NCI-H2107 treated with DMSO at 0.1 percent for 48 hours (cell line): ENCODE measurements at regions not wholly inside any gene's neighbourhood (a gene's known extent, or its start where the extent isn't known, plus 50 kb on each side); places are given as distances from the start of the nearest gene placed in this dataset.

Experiments used
- DNase-seq: peaks from one replicate; lab custom pipeline; 2025; ENCODE audit not compliant: unreplicated experiment; lab: John Stamatoyannopoulos, UW

DNA sequence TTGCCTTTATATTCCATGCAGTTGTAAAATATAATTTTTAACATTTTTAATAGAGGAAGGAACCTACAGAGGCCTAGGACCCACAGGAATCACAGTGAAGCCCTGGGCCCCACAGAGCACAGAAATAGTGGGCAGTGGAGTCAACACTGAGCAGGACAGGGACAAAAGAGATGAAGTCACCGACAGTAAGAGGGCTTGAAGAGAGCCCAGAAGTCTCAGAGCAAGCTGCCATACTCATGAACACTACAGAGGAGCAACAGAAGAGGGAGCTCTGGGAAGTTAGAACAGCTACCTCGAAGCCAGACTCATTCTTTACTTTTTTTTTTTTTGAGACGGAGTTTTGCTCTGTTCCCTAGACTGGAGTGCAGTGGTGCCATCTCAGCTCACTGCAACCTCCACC is 149.3 kb upstream of the TENM3 start:
- DNase-seq, result no peak

DNA sequence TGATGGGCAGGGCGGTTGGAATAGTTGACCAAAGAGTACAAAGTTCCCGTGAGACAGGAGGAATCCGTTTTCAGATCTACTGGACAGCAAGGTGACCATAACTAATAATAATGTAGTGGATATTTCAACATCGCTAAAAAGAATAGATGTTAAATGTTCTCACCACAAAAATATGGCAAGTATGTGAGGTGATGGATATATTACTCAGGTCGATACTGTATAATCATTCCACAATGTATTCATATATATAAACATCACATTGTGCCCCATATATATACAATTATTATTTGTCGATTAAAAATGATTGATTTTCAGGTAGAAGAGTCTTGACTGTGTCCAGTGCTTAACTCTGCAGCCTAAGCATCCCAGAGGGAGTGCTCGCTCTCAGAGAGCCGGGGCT is 141.6 kb upstream of the TENM3 start:
- no peak for DNase-seq

DNA sequence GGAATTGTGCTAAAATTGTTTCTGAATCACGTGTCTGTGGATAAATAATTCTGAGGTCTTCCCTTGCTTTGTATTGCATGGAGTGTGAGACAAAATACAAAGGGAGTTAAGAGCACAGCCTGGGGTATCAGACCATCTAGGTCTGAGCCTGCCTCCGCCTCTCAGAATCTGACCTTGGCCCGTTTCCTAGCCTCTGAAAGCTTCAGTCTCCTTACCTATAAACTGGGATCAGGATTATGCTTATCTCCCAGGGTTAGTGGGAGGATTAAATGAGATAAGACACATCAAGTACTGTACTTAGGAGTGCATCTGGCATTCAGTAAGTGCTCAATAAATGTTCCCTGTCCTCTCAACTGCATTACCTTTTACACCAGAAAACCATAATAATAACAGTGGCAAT is 140.6 kb upstream of the TENM3 start:
- DNase-seq, result no peak

DNA sequence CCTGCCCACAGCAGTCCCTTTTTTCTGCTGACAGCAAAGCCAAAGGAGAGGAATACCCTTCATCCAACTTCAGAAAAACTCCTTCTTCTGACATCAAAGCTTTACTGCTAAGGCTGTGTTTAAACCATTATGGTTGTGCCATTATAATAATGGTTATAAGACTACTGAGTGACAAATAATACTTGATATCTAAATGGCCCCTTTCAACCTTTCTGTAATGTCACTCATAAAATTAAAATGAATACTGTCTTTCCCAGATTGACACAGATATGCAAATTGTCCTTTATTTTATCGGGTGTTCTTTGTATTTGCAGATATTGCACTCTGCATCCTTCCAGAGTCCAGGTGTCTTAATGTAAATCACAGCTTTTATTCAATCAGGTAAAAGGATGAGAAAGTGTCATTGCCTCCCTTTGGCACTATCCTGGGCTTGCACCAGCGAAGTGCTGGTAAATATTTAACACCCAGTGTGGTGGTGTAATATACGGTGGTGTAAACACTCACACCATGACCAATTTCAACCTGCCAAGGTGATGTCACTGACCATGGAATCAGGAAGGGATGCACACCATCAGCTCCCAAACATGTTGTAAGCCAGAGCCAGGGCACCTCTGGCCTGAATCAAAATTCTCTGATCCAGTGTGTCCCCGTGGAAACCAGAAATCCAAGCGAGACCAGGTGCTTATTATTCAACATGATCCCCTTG is 139.4 kb upstream of the TENM3 start:
- DNase-seq, result no peak

DNA sequence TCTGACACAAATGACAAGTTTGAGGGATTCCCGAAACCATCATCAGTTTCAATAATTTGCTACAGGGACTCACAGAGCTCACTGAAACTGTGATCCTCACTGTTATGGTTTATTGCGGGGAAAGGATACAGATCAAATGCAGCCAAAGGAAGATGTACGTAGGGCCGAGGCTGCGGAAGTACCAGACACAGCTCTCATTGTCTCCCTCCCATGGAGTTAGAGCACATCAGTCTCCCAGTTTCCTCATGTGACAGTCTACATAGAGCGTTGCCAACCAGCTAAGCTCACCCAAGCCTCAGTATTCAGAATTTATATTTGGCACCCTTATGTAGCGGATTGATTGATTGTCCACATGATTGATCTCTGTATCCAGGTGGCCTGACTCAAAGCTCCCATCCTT is 137.8 kb upstream of the TENM3 start:
- no peak for DNase-seq

DNA sequence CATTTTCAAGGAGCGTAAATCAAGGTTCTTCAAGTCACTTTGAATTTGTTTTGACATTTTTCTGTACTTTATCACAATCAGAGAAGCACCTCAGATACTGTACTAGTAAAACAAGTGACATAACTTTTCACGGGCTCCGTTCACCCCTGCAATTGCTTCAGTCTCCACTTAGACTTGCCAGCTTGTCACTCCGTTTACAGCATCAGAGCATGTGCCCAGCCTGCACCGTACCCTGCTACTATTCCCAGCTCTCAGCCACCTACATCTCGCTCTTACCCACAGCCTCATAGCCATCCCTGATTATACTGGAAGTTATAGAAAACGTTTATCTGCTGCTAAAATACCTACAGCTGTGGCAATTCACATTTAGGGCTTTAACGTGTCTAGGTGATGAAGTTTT is 135.3 kb upstream of the TENM3 start:
- no peak for DNase-seq

DNA sequence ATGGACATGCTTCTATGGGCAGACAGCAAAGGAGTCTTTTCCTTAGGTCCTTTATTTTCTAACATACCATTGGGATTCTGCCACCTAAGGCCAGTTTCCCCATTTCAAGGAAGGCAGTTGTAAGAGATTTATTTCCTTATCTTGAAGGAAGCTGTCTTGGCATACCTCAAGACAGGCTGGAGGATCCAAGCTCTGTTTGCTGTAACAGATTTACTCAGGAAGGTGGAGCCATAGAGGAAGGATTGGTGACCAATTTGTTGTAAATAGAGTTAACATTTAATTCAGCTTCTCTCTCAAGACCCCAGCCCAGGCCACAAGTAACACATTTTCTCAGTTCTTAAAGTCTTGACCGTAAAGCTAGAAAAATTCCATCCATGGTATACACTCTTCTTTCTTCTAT is 131.6 kb upstream of the TENM3 start:
- DNase-seq, result no peak

DNA sequence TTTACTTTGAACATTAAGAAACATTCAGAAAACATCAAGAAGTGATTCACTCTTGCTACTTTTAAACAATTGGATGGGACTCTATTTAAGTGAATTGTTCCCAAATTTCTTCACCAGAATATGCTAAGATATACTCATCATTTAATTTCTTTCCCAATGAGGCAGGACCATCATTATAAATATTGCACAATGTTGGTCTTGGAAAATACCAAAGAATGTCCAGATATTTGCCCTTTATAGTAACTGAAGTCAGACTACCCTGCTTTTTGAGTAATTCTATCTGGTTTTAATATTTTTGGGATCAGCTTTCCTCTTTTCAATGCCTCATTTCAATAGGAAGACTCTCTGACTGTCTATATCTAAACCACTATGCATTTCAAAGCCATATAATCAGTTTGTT is 129.4 kb upstream of the TENM3 start:
- DNase-seq, result no peak

DNA sequence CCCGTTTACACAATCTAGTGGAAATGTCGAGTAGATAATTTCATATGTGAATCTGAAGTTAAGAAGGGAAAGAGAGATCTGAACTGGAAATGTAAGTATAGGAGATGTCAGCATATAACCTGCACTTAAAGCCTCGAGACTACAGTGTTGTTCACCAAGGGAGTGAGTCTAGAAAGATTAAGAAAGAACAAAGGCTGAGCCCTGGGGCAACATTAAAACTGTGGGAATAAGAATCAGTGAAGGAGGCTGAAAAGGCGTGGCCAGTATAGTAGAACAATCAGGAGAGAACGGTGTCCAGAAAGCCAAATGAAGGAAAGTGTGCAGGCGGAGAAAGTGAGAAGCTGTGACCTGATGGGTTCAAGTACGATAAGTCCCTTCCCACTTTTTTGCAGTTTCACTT is 118.8 kb upstream of the TENM3 start:
- no peak for DNase-seq

DNA sequence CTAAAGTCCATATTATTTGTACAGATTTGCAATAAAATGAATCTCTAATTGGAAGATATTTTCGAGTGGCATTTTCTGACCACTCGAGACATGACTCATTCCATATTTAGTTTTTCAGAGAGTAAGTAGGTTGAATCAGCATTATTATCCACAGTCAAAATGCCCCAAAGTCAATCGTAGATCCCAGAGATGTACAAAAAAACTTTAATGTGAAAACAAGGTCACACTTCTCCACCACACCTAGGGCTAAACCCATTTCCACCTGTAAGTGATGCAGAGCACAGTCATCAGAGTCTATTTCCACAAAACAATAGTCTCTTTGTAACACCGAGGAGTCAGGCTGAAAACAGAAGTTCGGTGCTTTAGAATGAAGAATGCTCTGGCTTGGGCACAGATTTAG is 117.1 kb upstream of the TENM3 start:
- DNase-seq, result no peak

DNA sequence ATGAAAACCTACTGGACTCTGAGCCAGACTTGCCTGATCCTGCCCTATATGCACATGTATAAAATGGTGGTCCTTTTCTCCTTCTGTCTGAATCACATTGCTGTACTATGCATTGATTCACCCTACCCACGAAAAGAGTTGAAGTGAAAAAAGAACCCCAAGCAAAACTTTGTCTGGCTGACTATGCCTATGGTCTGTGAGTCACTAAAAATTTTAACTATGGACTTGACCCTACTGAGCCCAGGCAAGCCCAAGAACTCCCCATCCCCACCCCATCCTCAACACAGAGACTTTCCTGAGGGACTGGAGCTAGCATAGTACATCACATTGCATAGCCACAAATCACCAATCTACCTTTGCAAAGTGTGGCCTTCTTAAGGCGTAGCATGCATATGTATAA is 116.6 kb upstream of the TENM3 start:
- no peak for DNase-seq

DNA sequence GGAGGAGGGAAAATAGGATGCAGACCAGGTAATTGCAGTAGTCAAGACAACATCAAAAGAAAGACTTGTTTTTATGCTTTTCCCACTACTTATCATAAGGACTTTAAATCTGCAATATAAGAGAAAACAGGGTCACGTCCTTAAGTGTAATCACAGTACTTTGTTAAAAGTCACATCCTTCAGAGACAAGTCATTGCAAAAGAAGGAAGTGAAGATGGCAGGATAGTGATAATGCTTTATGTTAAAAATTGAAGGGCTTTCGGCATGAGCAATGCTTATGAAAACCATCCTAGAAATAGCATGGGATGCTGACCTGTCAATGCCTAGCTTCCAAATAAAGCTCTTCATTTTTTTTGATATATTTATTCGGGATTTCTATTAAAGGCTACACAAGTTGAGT is 110.2 kb upstream of the TENM3 start:
- no peak for DNase-seq

DNA sequence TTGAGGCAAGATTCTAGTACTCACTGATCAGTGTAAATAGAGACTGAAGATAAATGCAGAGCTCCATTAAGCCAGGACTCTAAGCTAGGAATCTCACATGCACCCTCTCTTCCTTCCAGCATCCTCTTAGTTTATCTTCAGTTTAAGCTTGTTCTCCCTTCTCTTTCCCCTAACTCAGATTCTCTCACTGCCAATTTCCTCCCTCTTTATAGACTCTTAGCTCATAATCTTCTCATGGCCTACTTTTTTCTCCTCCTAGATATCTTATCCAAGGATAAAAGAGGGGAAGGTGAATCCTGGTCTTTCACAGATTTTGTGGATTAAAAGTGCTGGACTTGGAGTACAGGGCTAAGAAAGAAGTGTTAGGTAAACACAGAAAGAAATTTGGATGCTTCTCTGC is 108.9 kb upstream of the TENM3 start:
- no peak for DNase-seq

DNA sequence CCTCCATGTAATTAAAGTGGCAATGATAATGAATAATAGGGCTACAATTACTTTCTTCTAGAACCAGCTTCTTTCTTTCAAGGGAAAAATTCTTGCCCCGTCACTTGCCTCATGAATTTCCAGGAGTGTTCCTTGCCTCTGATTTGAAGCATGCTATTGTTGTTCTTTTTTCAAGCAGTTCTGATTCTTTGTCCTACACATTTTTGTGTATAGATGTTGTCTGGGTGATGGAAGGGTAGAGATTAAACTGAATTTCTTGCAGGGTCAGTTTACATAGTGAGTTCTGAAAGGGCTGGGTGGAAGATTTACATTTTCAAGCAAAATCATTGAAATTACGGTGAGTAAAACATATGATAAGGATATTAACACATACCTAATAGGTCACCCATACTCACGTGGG is 107.0 kb upstream of the TENM3 start:
- DNase-seq, result no peak

DNA sequence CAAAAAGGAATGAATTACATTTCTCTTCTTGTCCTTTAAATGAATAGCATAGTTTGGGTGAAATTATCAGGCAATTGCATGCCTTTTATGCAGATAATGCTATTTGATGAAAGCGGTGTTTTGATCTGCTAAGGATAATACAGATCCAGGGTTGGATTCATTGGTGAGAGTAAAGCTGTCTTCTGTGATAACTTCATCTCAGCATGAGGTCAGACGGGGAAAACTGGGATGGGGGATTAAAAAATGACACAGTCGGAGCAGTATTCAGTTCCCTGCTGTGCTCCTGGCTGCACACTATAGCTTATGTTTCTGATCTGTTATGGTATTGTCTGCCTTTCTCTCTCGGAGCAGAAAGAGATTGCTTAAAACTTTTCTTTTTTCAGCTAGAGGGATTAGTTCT is 105.9 kb upstream of the TENM3 start:
- DNase-seq, result no peak

DNA sequence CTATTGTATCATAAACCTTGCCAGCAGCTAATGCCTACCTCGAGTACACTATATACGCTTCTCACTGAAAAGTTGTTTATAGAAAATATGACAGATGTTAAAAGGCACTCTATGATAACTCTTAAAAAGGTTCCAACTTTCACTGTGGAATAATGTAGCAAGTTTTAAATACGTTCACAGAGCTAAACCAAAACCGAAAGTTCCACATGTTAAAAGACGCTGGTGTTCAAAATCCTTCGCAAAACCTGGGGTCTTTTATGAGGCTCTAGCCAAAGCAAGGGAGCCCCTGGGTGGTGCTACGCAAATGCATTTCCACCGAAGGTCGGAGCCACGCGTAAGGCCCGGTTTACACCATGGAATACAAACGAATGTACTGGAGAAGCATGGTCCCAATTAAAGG is 103.7 kb upstream of the TENM3 start:
- no peak for DNase-seq

DNA sequence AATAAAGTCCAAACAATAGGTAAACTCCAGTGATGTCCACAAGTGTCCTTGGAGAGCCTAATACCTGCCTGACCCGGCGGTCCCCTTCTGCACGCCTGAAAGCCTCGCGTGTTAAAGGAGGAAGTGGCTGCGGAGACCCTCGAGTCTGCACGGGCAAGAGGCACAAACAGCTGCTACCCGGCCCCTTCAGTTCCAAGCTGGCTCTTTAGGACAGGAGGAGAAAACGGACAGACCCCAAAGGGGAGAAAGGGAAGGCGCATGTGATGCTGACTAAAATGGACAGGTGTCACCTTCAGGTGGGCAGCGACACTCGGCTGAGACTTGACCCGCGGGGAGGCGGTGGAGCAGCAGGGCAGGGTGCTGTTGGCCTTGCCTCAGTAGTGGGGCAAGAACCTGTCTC is 102.7 kb upstream of the TENM3 start:
- DNase-seq, result no peak

DNA sequence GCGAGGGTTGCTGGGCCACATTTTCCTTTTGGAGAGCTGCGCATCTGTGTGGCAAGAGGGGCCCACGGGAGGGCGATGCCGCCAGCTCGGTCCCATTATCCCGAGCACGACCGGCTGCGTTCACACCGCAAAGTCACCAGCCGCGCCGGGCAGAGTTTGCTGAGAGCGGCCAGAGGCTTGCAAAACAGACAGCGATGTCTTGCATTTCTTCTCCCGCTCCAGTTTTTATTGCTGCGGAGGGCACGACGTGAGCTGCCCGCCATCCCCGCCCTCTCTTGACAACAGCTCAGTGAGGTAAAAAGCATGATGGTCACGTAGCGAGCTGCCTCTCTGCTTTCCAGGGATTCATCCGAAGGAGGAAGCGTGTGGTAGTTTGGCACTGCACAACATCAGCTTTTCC is 102.1 kb upstream of the TENM3 start:
- DNase-seq, result no peak

DNA sequence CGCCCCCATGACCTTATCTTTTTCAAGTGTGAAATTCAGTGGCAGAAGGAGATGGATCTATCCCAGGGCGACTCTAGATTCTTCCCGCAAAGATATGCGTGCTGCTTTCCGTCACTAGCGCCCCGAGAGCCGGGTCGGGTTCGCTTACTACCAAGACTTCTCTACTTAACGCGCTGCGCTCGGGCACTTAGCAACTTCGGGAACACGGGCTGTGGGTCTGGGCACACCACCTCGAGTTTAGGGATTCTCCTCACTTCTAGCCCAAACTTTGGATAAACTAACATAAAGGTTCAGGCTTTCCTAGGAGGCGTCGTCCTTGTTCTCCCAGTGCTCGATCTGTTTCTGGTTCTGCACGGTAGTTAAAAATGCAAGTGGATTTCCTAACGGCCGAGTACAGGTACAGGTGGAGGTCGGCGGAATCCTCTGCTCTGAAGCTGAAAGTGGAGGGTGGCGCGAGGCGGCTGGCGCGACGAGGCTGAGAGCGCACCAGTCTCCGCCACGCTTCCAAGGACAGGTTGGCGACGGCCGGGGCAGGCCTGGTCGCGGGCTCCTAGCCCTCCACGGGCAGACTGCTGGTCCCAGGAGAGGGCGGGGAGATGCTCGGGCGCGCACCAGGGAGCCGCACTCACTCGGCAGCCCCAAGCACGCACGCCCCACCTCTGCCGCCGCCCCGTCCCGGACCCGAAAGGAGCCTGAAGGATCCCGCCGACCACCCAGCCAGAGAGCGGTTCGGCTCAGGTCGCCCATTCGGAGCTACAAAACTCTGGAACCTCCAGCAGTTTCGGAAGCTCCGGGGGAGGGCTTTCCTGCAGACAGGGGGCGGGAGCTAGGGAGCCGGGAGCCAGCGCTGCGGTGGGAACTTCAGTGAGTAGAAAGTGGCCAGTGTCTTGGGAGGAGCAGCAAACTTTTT is 100.8 kb upstream of the TENM3 start:
- DNase-seq, result no peak

DNA sequence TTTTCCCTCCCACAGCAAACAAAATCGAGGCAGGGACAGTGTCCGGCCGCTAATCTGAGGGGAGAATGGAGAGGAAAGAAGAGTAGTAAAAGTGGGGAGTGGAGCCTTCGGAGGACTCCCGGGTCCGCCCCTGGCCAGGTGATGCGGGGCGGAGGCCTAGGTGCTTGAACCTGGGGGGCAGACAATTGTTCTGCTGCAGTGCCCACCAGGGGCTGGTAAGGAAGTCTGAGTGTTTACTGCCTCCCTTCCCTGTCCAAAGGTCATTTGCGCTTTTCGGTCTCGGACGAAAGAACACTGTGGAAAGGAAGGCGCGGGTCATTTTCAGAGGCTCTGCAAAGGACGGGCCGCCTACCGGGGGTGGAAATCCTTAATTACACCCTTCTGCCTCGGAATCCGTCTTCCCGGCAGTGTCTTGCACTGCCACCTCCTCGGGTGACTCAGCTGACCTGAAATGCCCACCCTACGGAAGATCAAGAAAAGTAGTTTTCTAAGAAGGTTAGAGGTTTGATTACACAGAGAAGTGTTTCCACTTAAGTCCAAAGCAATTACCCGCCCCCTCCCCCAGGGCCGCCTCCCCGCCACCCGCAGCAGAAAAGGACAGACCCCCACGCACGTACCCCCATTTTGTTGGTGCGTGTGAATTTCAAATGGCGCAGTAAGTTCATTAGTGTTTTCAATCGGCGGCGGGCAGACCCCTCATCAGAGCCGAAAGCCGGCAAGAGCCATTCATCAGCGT is 99.9 kb upstream of the TENM3 start:
- DNase-seq, result no peak

DNA sequence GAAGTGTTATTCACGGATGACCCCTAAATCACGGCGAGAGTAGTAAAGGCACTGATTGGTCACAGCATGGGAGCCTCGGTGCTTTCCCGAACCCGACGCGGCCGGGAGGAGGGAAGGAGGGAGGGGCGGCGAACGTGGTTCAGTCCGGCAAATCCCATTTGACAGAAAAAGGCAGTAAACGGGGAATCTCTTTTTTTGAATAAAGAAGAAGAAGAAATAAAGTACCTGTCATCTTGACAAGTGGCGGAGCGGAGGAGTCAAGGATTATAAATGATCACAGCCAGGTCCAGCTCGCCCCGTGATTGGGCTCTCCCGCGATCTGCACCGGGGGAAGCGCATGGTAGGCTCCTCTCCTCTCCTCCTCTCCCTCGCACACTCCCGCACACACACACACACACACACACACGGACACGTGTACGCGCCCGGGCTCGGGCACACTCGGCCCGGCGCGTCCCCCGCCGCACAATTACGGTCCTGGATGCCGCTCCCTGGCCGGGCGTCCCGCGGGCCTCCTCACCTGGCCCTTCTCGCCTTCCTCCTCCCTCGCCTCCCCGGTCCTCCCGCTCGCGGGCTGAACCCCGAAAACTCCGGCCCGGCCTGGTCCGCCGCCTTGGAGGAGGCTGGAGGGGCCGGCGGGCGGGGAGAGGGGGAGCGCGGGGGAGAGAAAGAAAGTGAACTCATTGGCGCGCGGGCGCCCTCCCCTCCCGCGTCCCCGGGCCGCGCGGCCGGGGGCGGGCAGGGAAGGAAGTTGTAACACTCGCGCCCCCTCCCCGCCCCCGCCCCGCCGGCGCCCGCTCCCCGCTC is 99.2 kb upstream of the TENM3 start:
- no peak for DNase-seq
